Transverse colon (tissue), 4 donors: ENCODE measurements at regions not wholly inside any gene's neighbourhood (a gene's known extent, or its start where the extent isn't known, plus 50 kb on each side); places are given as distances from the start of the nearest gene placed in this dataset.
A peak's percentile ranks its signal among the peaks of the same experiment; 100 is the strongest.

Source experiments
- DNase-seq: peaks from one replicate; pipeline ENCODE4 v3.0.0-alpha.2; 2019
- H3K27ac ChIP-seq, 4 donors: fragments of 200-600 bp; sonication (generic); 2 replicates each; pipeline ENCODE4 v1.5.1; 2016 to 2018; ENCODE audit warnings: inconsistent platforms in 4 of 4
- H3K27me3 ChIP-seq: fragments of 200-600 bp; sonication (generic); 2 replicates; pipeline ENCODE4 v1.5.1; 2017; ENCODE audit warnings: inconsistent platforms
- H3K36me3 ChIP-seq, 4 donors: fragments of 200-600 bp; sonication (generic); 2 replicates each; pipeline ENCODE4 v1.5.1; 2017 to 2019; ENCODE audit warnings: inconsistent platforms in 4 of 4
- H3K4me1 ChIP-seq, 4 donors: fragments of 200-600 bp; sonication (generic); 2 replicates each; pipeline ENCODE4 v1.5.1; 2017 to 2020; ENCODE audit warnings: inconsistent platforms in 4 of 4
- H3K4me3 ChIP-seq, 4 donors: fragments of 200-600 bp; sonication (generic); 1 replicate in 1 of 4; 2 replicates in 3 of 4; pipeline versions ENCODE4 v1.5.1 to v1.6.1; 2017 to 2019; ENCODE audit warnings: inconsistent platforms in 4 of 4
- H3K9me3 ChIP-seq, 2 donors: fragments of 200-600 bp; sonication (generic); 2 replicates each; pipeline ENCODE4 v1.5.1; 2017 to 2019; ENCODE audit warnings: inconsistent platforms in 2 of 2
- CTCF ChIP-seq, 5 experiments: fragments of 200-600 bp in 3 of 5; fragments of 450-650 bp in 2 of 5; sonication (generic) in 3 of 5; IDR thresholded peaks; 1 replicate in 2 of 5; 2 replicates in 3 of 5; pipeline ENCODE4 v1.5.1; 2016 to 2017; ENCODE audit warnings: antibody characterized with exemption in 5 of 5, inconsistent platforms in 3 of 5, mild to moderate bottlenecking in 2 of 5, moderate library complexity in 1 of 5
- EP300 ChIP-seq: sonication (generic); formaldehyde crosslinking; IDR thresholded peaks from one replicate; pipeline ENCODE4 v1.6.1; 2017; ENCODE audit warnings: antibody characterized with exemption, low read depth
- POLR2A ChIP-seq: fragments of 450-650 bp; IDR thresholded peaks from one replicate; pipeline ENCODE4 v1.6.1; 2016; ENCODE audit warnings: antibody characterized with exemption, mild to moderate bottlenecking, moderate library complexity
- POLR2AphosphoS5 ChIP-seq, 3 donors: sonication (generic); formaldehyde crosslinking; IDR thresholded peaks; one replicate each; pipeline ENCODE4 v1.6.1; 2016; ENCODE audit warnings: antibody characterized with exemption in 3 of 3
- WGBS, 2 donors: methylation state at CpG; one replicate each; pipeline ENCODE4 v1.1.5; 2018; ENCODE audit warnings: low coverage in 1 of 2; 5-methylcytosine and 5-hydroxymethylcytosine counted together
- in situ Hi-C, 4 donors: fragments of 200-750 bp; cut with MboI; loops; one replicate each; pipeline versions ENCODE4 v1.15.0 to v1.15.1; 2017; ENCODE audit warnings: low sequenced_read_pairs in 3 of 4, low pct_ligation_motif_present in 1 of 4, low pct_unique_long_range_greater_than_20kb in 1 of 4
- intact Hi-C: fragments of 100-400 bp; cut with DNase I; formaldehyde crosslinking; loops from one replicate; pipeline ENCODE4 v1.15.1; 2023; ENCODE audit warnings: low total_unique reads

GRCh38 chr6:6980999-6981597, 126.7 kb upstream of the RREB1 start:
- Histone ChIP-seq H3K36me3 (no peaks in the 10 kb centered on the region), H3K27me3 (no peaks in the 10 kb centered on the region), H3K9me3 (no peaks in the 10 kb centered on the region), H3K27ac (no peak overlapping the region), H3K4me1 (peaks cover 0 to 4% (median 1%) of the 10 kb centered on the region in 4 donors), H3K4me3 (no peak overlapping the region)
- in situ Hi-C loops (no loop called here), intact Hi-C loops (no loop called here)
- TF ChIP-seq CTCF (IDR thresholded peaks at IDR 0.05) = no peak
- TF ChIP-seq POLR2A = no peak
- TF ChIP-seq EP300 = no peak
- no peak for TF ChIP-seq POLR2AphosphoS5 (IDR thresholded peaks at IDR 0.05)
- DNase-seq = no peak
- 79 to 88% methylated on average over 12 to 14 of the region's 14 CpGs for WGBS, 2 donors

- Histone ChIP-seq H3K9me3 (no peaks in the 10 kb centered on the region), H3K36me3 (no peaks in the 10 kb centered on the region), H3K4me3 (no peak overlapping the region), H3K4me1 (peaks cover 0 to 4% (median 1%) of the 10 kb centered on the region in 4 donors), H3K27me3 (no peaks in the 10 kb centered on the region), H3K27ac (no peak overlapping the region)
- 76% methylated on average over 4 of the region's 4 CpGs; no CpG with 5 or more reads in 1 of the 2 donors for WGBS, 2 donors
- in situ Hi-C loops (no loop called here), intact Hi-C loops (no loop called here)
- DNase-seq = no peak
- TF ChIP-seq EP300 (no peak), CTCF (IDR thresholded peaks at IDR 0.05) (no peak), POLR2AphosphoS5 (IDR thresholded peaks at IDR 0.05) (no peak), POLR2A (no peak)
Measured at GRCh38 chr6:6981681-6982322, 126.0 kb upstream of the RREB1 start.

GRCh38 chr6:6982663-6983062, 125.1 kb upstream of the RREB1 start:
- in situ Hi-C loops = no loop called here
- Histone ChIP-seq H3K9me3 (no peaks in the 10 kb centered on the region), H3K36me3 (no peaks in the 10 kb centered on the region), H3K4me3 (no peak overlapping the region), H3K4me1 (peaks cover 0 to 4% (median 1%) of the 10 kb centered on the region in 4 donors), H3K27ac (no peak overlapping the region), H3K27me3 (no peaks in the 10 kb centered on the region)
- 82 to 83% methylated on average over 4 to 6 of the region's 6 CpGs for WGBS, 2 donors
- no peak for DNase-seq
- TF ChIP-seq POLR2AphosphoS5 (IDR thresholded peaks at IDR 0.05) (no peak), POLR2A (no peak), CTCF (IDR thresholded peaks at IDR 0.05) (no peak), EP300 (no peak)
- intact Hi-C loops = no loop called here

- H3K27ac ChIP-seq = no peak overlapping the region
- no peak overlapping the region for H3K4me3 ChIP-seq
- no peak for TF ChIP-seq POLR2AphosphoS5 (IDR thresholded peaks at IDR 0.05)
- TF ChIP-seq CTCF (IDR thresholded peaks at IDR 0.05) = no peak
- TF ChIP-seq EP300 = no peak
- no peak for TF ChIP-seq POLR2A
- no peaks in the 10 kb centered on the region for H3K27me3 ChIP-seq
- in situ Hi-C loops (no loop called here), intact Hi-C loops (no loop called here)
- no peaks in the 10 kb centered on the region for H3K36me3 ChIP-seq
- H3K9me3 ChIP-seq = no peaks in the 10 kb centered on the region
- peaks cover 0 to 4% (median 1%) of the 10 kb centered on the region in 4 donors for H3K4me1 ChIP-seq
- DNase-seq = peak; percentile 32
- WGBS, 2 donors = 59 to 78% methylated on average over 10 to 13 of the region's 13 CpGs
Measured at GRCh38 chr6:6984585-6985366, 123.0 kb upstream of the RREB1 start.
